Panc1 (cell line): ENCODE measurements at regions not wholly inside any gene's neighbourhood (a gene's known extent, or its start where the extent isn't known, plus 50 kb on each side); places are given as distances from the start of the nearest gene placed in this dataset.

Experiments used
- ATAC-seq: fragments of 200-7000 bp; cut with Tn5 transposase; 2 replicates; pipeline ENCODE4 v1.9.1; 2020; ENCODE audit warnings: mild to moderate bottlenecking, moderate library complexity
- BruUV-seq: library from RNA; stranded (reverse); fragments of 400-500 nt; replicated peaks from 2 replicates; lab custom pipeline; 2021; lab: Mats Ljungman, UMichigan
- CTCF ChIA-PET: fragments of 300-600 bp; sonication (Branson Sonifier 250); formaldehyde crosslinking; loops from one replicate; lab custom pipeline; 2022; ENCODE audit warnings: antibody characterized with exemption; lab: Charles Lee
- POLR2A ChIA-PET: fragments of 300-600 bp; sonication (Branson Sonifier 250); formaldehyde crosslinking; loops from one replicate; lab custom pipeline; 2022; ENCODE audit warnings: antibody characterized with exemption; lab: Charles Lee
- DNase-seq: peaks from one replicate; pipeline ENCODE4 v3.0.0-alpha.2; 2010; ENCODE audit warnings: low read depth, low spot score
- H3K27ac ChIP-seq: 2 replicates; pipeline ENCODE4 v1.5.1; 2011; ENCODE audit warnings: mild to moderate bottlenecking, low read length, inconsistent platforms
- H3K27me3 ChIP-seq: fragments of 200-500 bp; sonication (Bioruptor generic); 2 replicates; pipeline ENCODE4 v1.6.0; 2014; ENCODE audit warnings: low read length, inconsistent platforms; ENCODE audit not compliant: control insufficient read depth, insufficient read depth
- H3K36me3 ChIP-seq: fragments of 200-500 bp; sonication (Bioruptor generic); 2 replicates; pipeline ENCODE4 v1.5.1; 2014; ENCODE audit warnings: inconsistent platforms, mild to moderate bottlenecking, low read length, moderate library complexity; ENCODE audit not compliant: control insufficient read depth, insufficient read depth
- H3K4me1 ChIP-seq: 2 replicates; pipeline ENCODE4 v1.5.1; 2011; ENCODE audit warnings: inconsistent platforms, mild to moderate bottlenecking, low read length, moderate library complexity; ENCODE audit not compliant: control insufficient read depth, insufficient read depth
- H3K4me3 ChIP-seq, 2 experiments: 2 replicates each; pipeline ENCODE4 v1.5.1; 2011 to 2012; ENCODE audit warnings: low read depth in 2 of 2, low read length in 2 of 2, mild to moderate bottlenecking in 2 of 2, inconsistent platforms in 1 of 2, moderate library complexity in 1 of 2
- H3K9me3 ChIP-seq: fragments of 200-500 bp; sonication (Bioruptor generic); 2 replicates; pipeline ENCODE4 v1.5.1; 2014; ENCODE audit warnings: low read depth, mild to moderate bottlenecking, inconsistent platforms, low read length, moderate library complexity; ENCODE audit not compliant: control insufficient read depth, insufficient read depth
- CTCF ChIP-seq: fragments of 450-650 bp; IDR thresholded peaks from 2 replicates; pipeline ENCODE4 v1.5.1; 2017; ENCODE audit warnings: mild to moderate bottlenecking
- POLR2AphosphoS5 ChIP-seq: IDR thresholded peaks from 2 replicates; pipeline ENCODE4 v1.6.1; 2012; ENCODE audit warnings: mild to moderate bottlenecking, low read depth, low read length, moderate library complexity
- REST ChIP-seq, 2 experiments: IDR thresholded peaks; 2 replicates each; pipeline ENCODE4 v1.6.1; 2011 to 2012; ENCODE audit warnings: low read depth in 2 of 2, control low read depth in 1 of 2, low read length in 1 of 2, mild to moderate bottlenecking in 1 of 2, moderate library complexity in 1 of 2; ENCODE audit not compliant: insufficient read depth in 1 of 2
- SIN3A ChIP-seq: IDR thresholded peaks from 2 replicates; pipeline ENCODE4 v1.6.1; 2012; ENCODE audit warnings: low read depth, mild to moderate bottlenecking, low read length, moderate library complexity, borderline replicate concordance; ENCODE audit not compliant: insufficient read depth
- TCF7L2 ChIP-seq: IDR thresholded peaks from 2 replicates; pipeline ENCODE4 v1.6.1; 2011; ENCODE audit warnings: mild to moderate bottlenecking, low read depth, low read length, inconsistent platforms
- in situ Hi-C: cut with HindIII; loops from 2 replicates; pipeline ENCODE4 v1.10.0; 2016; ENCODE audit warnings: low sequenced_read_pairs, low pct_unique_long_range_greater_than_20kb
- intact Hi-C: fragments of 100-400 bp; cut with micrococcal nuclease; formaldehyde crosslinking; loops from one replicate; pipeline ENCODE4 v1.10.0; 2022; ENCODE audit not compliant: unreplicated experiment

- DNase-seq (no peak), ATAC-seq (no peak)
- Histone ChIP-seq H3K27me3 (no peaks in the 10 kb centered on the region), H3K27ac (no peak overlapping the region), H3K36me3 (no peaks in the 10 kb centered on the region), H3K9me3 (no peaks in the 10 kb centered on the region), H3K4me3 (no peak overlapping the region), H3K4me1 (no peaks in the 10 kb centered on the region)
- in situ Hi-C loops (no loop called here), intact Hi-C loops (no loop called here)
- TF ChIP-seq REST (IDR thresholded peaks at IDR 0.05; ENCODE audit: insufficient read depth in 1 of 2, low read depth in 2 of 2, low read length in 1 of 2) (no peak), POLR2AphosphoS5 (no peak), TCF7L2 (no peak), SIN3A (no peak)
- ChIA-PET CTCF (no interaction called here), POLR2A (no interaction called here)
- BruUV-seq: no TSS peak
These were observed 205.1 kb upstream of the FAM98A start for GRCh38 chr2:33804155-33804554.

- Histone ChIP-seq H3K27ac (no peak overlapping the region), H3K9me3 (no peaks in the 10 kb centered on the region), H3K27me3 (no peaks in the 10 kb centered on the region), H3K4me3 (no peak overlapping the region), H3K4me1 (no peaks in the 10 kb centered on the region), H3K36me3 (no peaks in the 10 kb centered on the region)
- intact Hi-C loops: no loop called here
- POLR2A ChIA-PET: no interaction called here
- TF ChIP-seq REST (IDR thresholded peaks at IDR 0.05; ENCODE audit: insufficient read depth in 1 of 2, low read depth in 2 of 2, low read length in 1 of 2) (no peak), POLR2AphosphoS5 (no peak), CTCF (no peak), TCF7L2 (no peak), SIN3A (no peak)
- ATAC-seq (no peak), DNase-seq (no peak)
- in situ Hi-C loops: no loop called here
- CTCF ChIA-PET: no interaction called here
- BruUV-seq: no TSS peak
These were observed 197.4 kb upstream of the FAM98A start for GRCh38 chr2:33796511-33796910.
